ENCODE measurements at regions not wholly inside any gene's neighbourhood (a gene's known extent, or its start where the extent isn't known, plus 50 kb on each side); places are given as distances from the start of the nearest gene placed in this dataset.

DNA sequence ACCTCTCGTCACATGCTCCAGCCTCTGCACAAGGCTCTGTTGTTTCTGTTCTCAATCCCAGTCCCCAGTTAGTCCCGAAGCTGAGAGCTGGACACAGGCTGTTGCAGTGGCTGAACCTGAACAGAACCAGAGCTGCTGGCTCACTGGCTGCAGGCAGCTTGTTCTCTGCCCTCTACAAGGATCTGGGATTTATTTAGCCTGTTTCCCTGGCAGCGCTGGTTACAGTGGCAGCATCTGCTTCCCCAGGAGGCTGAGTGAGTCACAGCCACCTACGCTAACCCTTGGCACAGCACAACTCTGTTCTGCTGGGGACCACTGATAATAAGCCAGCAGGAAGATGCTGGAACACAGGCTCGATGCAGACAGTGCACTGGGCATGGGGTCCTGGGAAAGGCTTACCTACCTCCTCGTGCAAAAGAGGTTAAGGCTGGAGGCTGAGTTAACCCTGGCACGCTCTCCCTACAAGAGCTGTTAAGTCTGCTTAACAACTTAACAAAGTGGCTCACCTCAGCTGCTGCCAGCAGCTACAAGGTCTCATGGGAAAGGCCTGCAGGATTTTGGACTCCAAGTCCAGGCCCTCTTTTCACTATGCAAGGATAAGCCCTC is 299.6 kb downstream of the PCNX1 start:
- no peak for ATAC-seq
- Histone ChIP-seq H3K27ac (no peak overlapping the region), H3K4me3 (no peak overlapping the region), H3K27me3 (no peaks in the 10 kb centered on the region), H3K36me3 (no peaks in the 10 kb centered on the region), H3K4me1 (no peaks in the 10 kb centered on the region), H3K9me3 (no peaks in the 10 kb centered on the region)
- in situ Hi-C loops (cut with MboI; ENCODE audit: low sequenced_read_pairs in 4 of 4), result no loop called here
- intact Hi-C loops (cut with DNase I; ENCODE audit: low total_unique reads), result no loop called here
- no peak for DNase-seq
- TF ChIP-seq, protein P1, sequence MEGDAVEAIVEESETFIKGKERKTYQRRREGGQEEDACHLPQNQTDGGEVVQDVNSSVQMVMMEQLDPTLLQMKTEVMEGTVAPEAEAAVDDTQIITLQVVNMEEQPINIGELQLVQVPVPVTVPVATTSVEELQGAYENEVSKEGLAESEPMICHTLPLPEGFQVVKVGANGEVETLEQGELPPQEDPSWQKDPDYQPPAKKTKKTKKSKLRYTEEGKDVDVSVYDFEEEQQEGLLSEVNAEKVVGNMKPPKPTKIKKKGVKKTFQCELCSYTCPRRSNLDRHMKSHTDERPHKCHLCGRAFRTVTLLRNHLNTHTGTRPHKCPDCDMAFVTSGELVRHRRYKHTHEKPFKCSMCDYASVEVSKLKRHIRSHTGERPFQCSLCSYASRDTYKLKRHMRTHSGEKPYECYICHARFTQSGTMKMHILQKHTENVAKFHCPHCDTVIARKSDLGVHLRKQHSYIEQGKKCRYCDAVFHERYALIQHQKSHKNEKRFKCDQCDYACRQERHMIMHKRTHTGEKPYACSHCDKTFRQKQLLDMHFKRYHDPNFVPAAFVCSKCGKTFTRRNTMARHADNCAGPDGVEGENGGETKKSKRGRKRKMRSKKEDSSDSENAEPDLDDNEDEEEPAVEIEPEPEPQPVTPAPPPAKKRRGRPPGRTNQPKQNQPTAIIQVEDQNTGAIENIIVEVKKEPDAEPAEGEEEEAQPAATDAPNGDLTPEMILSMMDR (IDR thresholded peaks at IDR 0.05 in 4 of 5, conservative IDR thresholded peaks at IDR 0.05 in 1 of 5), result no peak
- TF ChIP-seq POLR2A (IDR thresholded peaks at IDR 0.05), result no peak

DNA sequence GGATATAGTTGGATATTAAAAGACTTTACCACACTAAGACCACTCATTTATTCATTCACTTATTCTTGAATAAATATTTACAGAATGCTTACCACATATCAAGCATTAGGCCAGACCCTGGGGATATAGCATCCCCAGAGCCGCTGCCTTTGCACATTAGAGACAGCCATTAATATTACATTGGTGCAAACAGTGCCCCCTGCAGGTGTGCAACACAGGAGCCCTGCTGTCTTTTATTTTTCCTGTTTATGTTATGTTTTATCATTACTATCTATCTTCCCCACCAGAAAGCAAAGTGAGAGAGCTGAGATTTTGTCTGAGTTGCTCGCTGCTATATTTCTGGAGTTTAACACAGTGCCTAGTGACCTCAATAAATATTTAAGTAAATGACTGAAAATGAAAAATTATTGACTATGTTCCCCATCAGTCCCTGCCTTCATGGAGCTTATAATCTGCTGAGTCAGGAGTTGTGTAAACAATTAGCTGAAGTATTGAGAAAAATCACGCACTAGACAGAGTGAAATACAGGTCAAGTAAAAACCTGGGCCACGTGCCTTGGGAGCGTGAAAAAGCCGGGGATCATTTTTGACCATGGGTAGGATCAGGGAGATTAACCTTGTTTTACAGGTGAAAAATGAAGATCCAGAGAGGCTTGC is 301.6 kb downstream of the PCNX1 start:
- in situ Hi-C loops (cut with MboI; ENCODE audit: low sequenced_read_pairs in 4 of 4) (no loop called here), intact Hi-C loops (cut with DNase I; ENCODE audit: low total_unique reads) (no loop called here)
- TF ChIP-seq POLR2A (IDR thresholded peaks at IDR 0.05), result no peak
- TF ChIP-seq, protein P1 (IDR thresholded peaks at IDR 0.05 in 4 of 5, conservative IDR thresholded peaks at IDR 0.05 in 1 of 5), result no peak
- no peak for DNase-seq
- H3K36me3 ChIP-seq, result no peaks in the 10 kb centered on the region
- no peaks in the 10 kb centered on the region for H3K27me3 ChIP-seq
- ATAC-seq, result no peak
- H3K4me3 ChIP-seq, result no peak overlapping the region
- H3K9me3 ChIP-seq, result no peaks in the 10 kb centered on the region
- H3K27ac ChIP-seq, result no peak overlapping the region
- no peaks in the 10 kb centered on the region for H3K4me1 ChIP-seq

DNA sequence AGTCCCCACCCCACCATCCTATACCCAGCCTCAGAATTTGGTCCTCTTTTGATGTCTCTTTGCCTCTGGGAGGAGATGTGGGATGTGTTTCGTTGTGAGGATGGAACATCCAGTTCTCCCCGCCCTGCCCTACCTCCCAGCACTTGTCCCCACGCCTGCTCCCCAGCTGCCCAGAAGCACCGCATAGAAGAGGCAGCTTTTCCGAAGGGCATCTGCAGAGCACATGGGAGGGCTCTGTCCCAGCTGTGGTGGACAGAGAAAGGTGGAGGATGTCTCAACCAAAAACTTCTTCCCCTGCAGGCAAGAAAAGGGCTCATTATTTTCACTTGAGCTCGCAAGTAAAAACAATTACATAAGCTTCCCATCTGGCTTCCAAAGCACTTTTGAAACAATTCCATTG is 302.6 kb downstream of the PCNX1 start:
- no peak overlapping the region for H3K27ac ChIP-seq
- H3K4me1 ChIP-seq, result no peaks in the 10 kb centered on the region
- no peaks in the 10 kb centered on the region for H3K9me3 ChIP-seq
- H3K27me3 ChIP-seq, result no peaks in the 10 kb centered on the region
- H3K4me3 ChIP-seq, result no peak overlapping the region
- in situ Hi-C loops (cut with MboI; ENCODE audit: low sequenced_read_pairs in 4 of 4) (no loop called here), intact Hi-C loops (cut with DNase I; ENCODE audit: low total_unique reads) (no loop called here)
- DNase-seq (no peak), ATAC-seq (no peak)
- no peaks in the 10 kb centered on the region for H3K36me3 ChIP-seq
- TF ChIP-seq, protein P1 (IDR thresholded peaks at IDR 0.05 in 4 of 5, conservative IDR thresholded peaks at IDR 0.05 in 1 of 5), result no peak
- TF ChIP-seq POLR2A (IDR thresholded peaks at IDR 0.05), result no peak

DNA sequence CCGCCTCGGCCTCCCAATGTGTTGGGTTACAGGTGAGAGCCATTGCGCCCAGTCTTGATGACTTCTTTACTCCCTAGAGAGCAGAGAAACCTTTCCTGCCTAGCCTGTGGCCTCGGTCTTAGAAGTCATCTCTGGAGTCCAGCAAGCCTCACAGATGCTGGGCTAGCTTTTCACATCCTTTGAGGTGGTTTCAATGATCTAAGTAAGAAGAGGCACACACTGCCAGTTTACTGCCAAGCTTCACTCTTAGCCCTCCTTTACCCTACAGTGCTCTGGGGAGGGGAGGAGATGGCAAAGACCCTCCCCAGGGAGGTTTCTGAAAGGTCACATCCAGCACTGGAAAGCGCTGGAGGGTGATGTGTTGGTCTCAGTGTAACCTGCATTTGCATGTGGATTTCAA is 304.8 kb downstream of the PCNX1 start:
- H3K4me1 ChIP-seq, result no peaks in the 10 kb centered on the region
- no peak for TF ChIP-seq POLR2A (IDR thresholded peaks at IDR 0.05)
- TF ChIP-seq, protein P1 (IDR thresholded peaks at IDR 0.05 in 4 of 5, conservative IDR thresholded peaks at IDR 0.05 in 1 of 5), result no peak
- no peak for DNase-seq
- no peak overlapping the region for H3K27ac ChIP-seq
- intact Hi-C loops (cut with DNase I; ENCODE audit: low total_unique reads) (no loop called here), in situ Hi-C loops (cut with MboI; ENCODE audit: low sequenced_read_pairs in 4 of 4) (no loop called here)
- no peaks in the 10 kb centered on the region for H3K9me3 ChIP-seq
- H3K27me3 ChIP-seq, result no peaks in the 10 kb centered on the region
- no peak for ATAC-seq
- no peaks in the 10 kb centered on the region for H3K36me3 ChIP-seq
- no peak overlapping the region for H3K4me3 ChIP-seq

Data from gastrocnemius medialis (tissue), 4 donors.